ENCODE measurements at regions not wholly inside any gene's neighbourhood (a gene's known extent, or its start where the extent isn't known, plus 50 kb on each side); places are given as distances from the start of the nearest gene placed in this dataset.
A peak's percentile ranks its signal among the peaks of the same experiment; 100 is the strongest.

- TF ChIP-seq ZFX (IDR thresholded peaks at IDR 0.05; ENCODE audit: borderline replicate concordance), result no peak
- TF ChIP-seq, protein P1, sequence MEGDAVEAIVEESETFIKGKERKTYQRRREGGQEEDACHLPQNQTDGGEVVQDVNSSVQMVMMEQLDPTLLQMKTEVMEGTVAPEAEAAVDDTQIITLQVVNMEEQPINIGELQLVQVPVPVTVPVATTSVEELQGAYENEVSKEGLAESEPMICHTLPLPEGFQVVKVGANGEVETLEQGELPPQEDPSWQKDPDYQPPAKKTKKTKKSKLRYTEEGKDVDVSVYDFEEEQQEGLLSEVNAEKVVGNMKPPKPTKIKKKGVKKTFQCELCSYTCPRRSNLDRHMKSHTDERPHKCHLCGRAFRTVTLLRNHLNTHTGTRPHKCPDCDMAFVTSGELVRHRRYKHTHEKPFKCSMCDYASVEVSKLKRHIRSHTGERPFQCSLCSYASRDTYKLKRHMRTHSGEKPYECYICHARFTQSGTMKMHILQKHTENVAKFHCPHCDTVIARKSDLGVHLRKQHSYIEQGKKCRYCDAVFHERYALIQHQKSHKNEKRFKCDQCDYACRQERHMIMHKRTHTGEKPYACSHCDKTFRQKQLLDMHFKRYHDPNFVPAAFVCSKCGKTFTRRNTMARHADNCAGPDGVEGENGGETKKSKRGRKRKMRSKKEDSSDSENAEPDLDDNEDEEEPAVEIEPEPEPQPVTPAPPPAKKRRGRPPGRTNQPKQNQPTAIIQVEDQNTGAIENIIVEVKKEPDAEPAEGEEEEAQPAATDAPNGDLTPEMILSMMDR (IDR thresholded peaks at IDR 0.05), result no peak
- H3K27ac ChIP-seq, result peak overlapping the region; percentile 87
These were observed 136.1 kb downstream of the RWDD3 start for GRCh38 chr1:95369985-95370690.

DNA sequence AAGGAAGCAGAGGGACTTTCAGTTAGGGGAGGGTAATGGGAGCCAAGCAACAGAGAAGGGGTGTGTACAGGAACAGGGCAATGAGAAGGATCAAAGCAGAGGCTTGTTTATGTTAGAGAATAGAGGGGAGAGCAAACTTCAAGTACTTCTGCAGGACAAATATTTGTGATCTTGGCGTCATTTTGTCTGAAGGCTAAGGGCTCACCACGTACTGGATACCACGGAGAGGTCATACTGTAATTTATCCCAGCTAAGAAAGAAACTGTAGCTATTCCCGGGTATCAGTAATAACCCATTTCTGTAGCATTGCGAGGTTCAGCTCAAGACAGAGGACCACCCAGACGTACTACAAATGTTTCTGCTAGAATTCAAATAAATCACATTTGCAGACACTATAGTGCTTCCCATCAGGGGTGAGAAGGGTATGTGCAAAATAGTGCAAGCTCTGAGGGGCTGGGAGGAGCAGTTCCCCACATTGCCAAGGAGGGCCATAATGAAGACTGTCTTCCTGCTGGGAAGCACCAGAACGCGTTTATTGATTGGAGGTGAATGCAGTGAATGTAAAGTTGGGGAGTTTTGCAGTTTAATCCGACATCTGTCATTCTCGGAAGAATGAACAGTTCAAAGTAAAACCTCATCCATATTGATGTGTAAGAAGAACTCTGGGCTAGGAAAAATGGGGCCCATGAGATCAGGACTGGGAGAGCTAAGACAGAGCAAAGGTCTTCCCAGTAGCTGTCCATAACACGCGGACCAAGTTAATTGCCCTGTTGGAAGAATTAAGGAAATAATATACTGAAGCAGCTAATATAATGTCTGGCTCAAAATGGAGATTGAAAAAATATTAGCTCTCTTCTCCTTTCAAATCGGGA lies 136.9 kb downstream of the RWDD3 start:
- TF ChIP-seq, protein P1 (IDR thresholded peaks at IDR 0.05), result no peak
- TF ChIP-seq ZFX (IDR thresholded peaks at IDR 0.05; ENCODE audit: borderline replicate concordance), result no peak
- H3K27ac ChIP-seq, result peak overlapping the region; percentile 87

DNA sequence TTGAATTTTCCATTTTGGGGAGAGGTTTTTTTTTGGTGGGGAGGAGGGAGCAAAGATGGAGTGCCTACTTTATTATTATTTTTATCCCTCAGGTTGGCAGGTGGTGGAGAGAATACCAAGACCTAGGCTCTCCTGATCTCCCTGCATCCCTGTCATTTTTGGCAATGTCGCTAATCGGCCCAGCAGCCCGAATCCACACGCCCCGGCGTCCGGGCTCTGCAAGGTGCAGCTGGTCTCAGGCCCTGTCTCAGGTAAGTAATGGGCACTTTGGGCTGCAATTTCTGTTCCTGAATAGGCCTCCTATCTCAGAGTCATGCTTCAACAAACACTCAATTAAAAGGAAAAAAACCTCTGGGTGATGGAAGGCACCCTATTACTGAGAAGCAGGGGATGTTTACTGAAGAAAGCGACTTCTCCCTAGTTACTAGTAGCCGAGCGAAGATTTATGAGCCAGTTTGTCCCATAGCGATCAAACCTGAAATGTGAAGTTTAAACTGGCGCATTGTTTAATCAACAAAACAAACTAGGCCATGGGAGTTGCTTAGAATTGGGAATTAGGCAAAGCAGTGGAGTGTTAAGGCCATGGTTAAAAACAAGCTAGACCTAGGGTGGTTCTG lies 137.8 kb downstream of the RWDD3 start:
- TF ChIP-seq, protein P1 (IDR thresholded peaks at IDR 0.05), result no peak
- TF ChIP-seq ZFX (IDR thresholded peaks at IDR 0.05; ENCODE audit: borderline replicate concordance), result no peak
- peak overlapping the region; percentile 87 for H3K27ac ChIP-seq

DNA sequence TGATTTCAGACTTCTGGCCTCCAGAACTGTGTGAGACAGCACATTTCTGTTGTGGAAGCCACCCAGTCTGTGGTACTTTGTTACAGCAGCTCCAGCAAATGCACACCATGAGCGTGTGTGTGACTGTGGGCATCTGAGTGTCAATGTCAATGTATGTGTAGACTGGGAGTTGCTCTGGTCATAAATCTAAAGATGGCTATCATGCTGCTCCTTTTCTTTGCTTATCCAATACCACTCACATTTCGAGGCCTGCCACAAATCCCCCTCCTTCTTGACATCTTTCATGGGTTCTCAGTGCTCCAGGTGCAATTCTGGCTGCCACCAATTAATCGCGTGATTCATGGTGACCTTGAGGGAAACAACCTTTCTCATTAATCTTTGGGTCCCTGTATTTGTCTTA lies 141.2 kb downstream of the RWDD3 start:
- TF ChIP-seq ZFX (IDR thresholded peaks at IDR 0.05; ENCODE audit: borderline replicate concordance), result no peak
- TF ChIP-seq, protein P1 (IDR thresholded peaks at IDR 0.05), result no peak

DNA sequence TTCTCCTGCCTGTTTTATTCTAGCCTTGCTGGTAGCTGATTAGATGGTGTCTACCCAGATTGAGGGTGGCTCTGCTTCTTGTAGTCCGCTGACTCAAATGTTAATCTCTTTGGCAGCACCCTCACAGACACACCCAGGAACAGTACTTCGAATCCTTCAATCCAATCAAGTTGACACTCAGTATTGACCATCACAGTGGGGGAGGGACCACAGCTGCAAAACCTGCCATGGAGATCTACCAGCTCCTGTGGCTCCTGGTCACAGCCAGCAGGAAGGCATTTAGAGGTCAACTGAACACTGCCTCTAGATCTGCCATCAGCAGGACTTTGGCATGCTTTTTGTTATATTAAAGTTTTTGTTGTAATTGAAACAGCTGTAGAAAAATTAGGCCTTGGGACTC lies 146.9 kb downstream of the RWDD3 start:
- TF ChIP-seq, protein P1 (IDR thresholded peaks at IDR 0.05), result no peak
- no peak for TF ChIP-seq ZFX (IDR thresholded peaks at IDR 0.05; ENCODE audit: borderline replicate concordance)
- no peak overlapping the region for H3K27ac ChIP-seq

More for the DNA sequence above, 141.2 kb downstream of the RWDD3 start:
- no peak overlapping the region for H3K27ac ChIP-seq

GRCh38 chr1:95382000-95382786 lies 148.2 kb downstream of the RWDD3 start:
- TF ChIP-seq ZFX (IDR thresholded peaks at IDR 0.05; ENCODE audit: borderline replicate concordance), result no peak
- TF ChIP-seq, protein P1 (IDR thresholded peaks at IDR 0.05), result no peak

More at GRCh38 chr1:95382000-95382786, 148.2 kb downstream of the RWDD3 start:
- H3K27ac ChIP-seq, result no peak overlapping the region
